ENCODE measurements at regions not wholly inside any gene's neighbourhood (a gene's known extent, or its start where the extent isn't known, plus 50 kb on each side); places are given as distances from the start of the nearest gene placed in this dataset.

GRCh38 chr3:187558990-187559389 is 111.2 kb downstream of the SST start:
- no peak for DNase-seq (ENCODE audit: low spot score in 2 of 2)
- no peak overlapping the region for H3K27ac Mint-ChIP-seq
- no peaks in the 10 kb centered on the region for H3K36me3 Mint-ChIP-seq
- no peaks in the 10 kb centered on the region for H3K9me3 Mint-ChIP-seq
- ATAC-seq: no peak

GRCh38 chr3:187551416-187551815 is 118.8 kb downstream of the SST start:
- ATAC-seq (no peak), DNase-seq (ENCODE audit: low spot score in 2 of 2) (no peak)
- H3K27ac Mint-ChIP-seq: no peak overlapping the region
- H3K9me3 Mint-ChIP-seq: no peaks in the 10 kb centered on the region
- no peaks in the 10 kb centered on the region for H3K36me3 Mint-ChIP-seq

- no peaks in the 10 kb centered on the region for H3K9me3 Mint-ChIP-seq
- no peaks in the 10 kb centered on the region for H3K36me3 Mint-ChIP-seq
- ATAC-seq: no peak
- H3K27ac Mint-ChIP-seq: no peak overlapping the region
- no peak for DNase-seq (ENCODE audit: low spot score in 2 of 2)
Observed at GRCh38 chr3:187550446-187550845, 119.7 kb downstream of the SST start.

- Mint-ChIP-seq H3K27ac (no peak overlapping the region), H3K36me3 (no peaks in the 10 kb centered on the region), H3K9me3 (peaks cover 0 to under 1% of the 10 kb centered on the region in 2 donors)
- ATAC-seq (no peak), DNase-seq (ENCODE audit: low spot score in 2 of 2) (no peak)
Observed at GRCh38 chr3:187545366-187545765, 124.8 kb downstream of the SST start.

- no peak for ATAC-seq
- H3K9me3 Mint-ChIP-seq: peaks cover 0 to 4% of the 10 kb centered on the region in 2 donors
- H3K36me3 Mint-ChIP-seq: no peaks in the 10 kb centered on the region
- DNase-seq (ENCODE audit: low spot score in 2 of 2): no peak
- H3K27ac Mint-ChIP-seq: no peak overlapping the region
Observed at GRCh38 chr3:187544326-187544725, 125.9 kb downstream of the SST start.

- Mint-ChIP-seq H3K9me3 (peaks cover 0 to 4% of the 10 kb centered on the region in 2 donors), H3K27ac (no peak overlapping the region), H3K36me3 (no peaks in the 10 kb centered on the region)
- DNase-seq (ENCODE audit: low spot score in 2 of 2) (no peak), ATAC-seq (no peak)
Observed at GRCh38 chr3:187540847-187541246, 129.3 kb downstream of the SST start.

- Mint-ChIP-seq H3K27ac (no peak overlapping the region), H3K9me3 (peaks cover 0 to 4% of the 10 kb centered on the region in 2 donors), H3K36me3 (no peaks in the 10 kb centered on the region)
- DNase-seq (ENCODE audit: low spot score in 2 of 2) (no peak), ATAC-seq (no peak)
Observed at GRCh38 chr3:187536185-187536584, 134.0 kb downstream of the SST start.

- no peaks in the 10 kb centered on the region for H3K9me3 Mint-ChIP-seq
- H3K36me3 Mint-ChIP-seq: no peaks in the 10 kb centered on the region
- no peak overlapping the region for H3K27ac Mint-ChIP-seq
- ATAC-seq: no peak
- no peak for DNase-seq (ENCODE audit: low spot score in 2 of 2)
Observed at GRCh38 chr3:187533797-187534196, 136.4 kb downstream of the SST start.

GRCh38 chr3:187531831-187532230 is 138.4 kb downstream of the SST start:
- ATAC-seq: no peak
- DNase-seq (ENCODE audit: low spot score in 2 of 2): no peak
- Mint-ChIP-seq H3K36me3 (no peaks in the 10 kb centered on the region), H3K27ac (no peak overlapping the region), H3K9me3 (no peaks in the 10 kb centered on the region)

GRCh38 chr3:187522890-187523289 is 147.3 kb downstream of the SST start:
- ATAC-seq (no peak), DNase-seq (ENCODE audit: low spot score in 2 of 2) (no peak)
- Mint-ChIP-seq H3K27ac (no peak overlapping the region), H3K9me3 (no peaks in the 10 kb centered on the region), H3K36me3 (no peaks in the 10 kb centered on the region)

GRCh38 chr3:187522293-187522692 is 147.9 kb downstream of the SST start:
- no peaks in the 10 kb centered on the region for H3K9me3 Mint-ChIP-seq
- ATAC-seq (no peak), DNase-seq (ENCODE audit: low spot score in 2 of 2) (no peak)
- no peak overlapping the region for H3K27ac Mint-ChIP-seq
- H3K36me3 Mint-ChIP-seq: no peaks in the 10 kb centered on the region

- Mint-ChIP-seq H3K9me3 (no peaks in the 10 kb centered on the region), H3K27ac (no peak overlapping the region), H3K36me3 (no peaks in the 10 kb centered on the region)
- ATAC-seq: no peak
- DNase-seq (ENCODE audit: low spot score in 2 of 2): no peak
Observed at GRCh38 chr3:187521546-187521945, 148.6 kb downstream of the SST start.

- ATAC-seq (no peak), DNase-seq (ENCODE audit: low spot score in 2 of 2) (no peak)
- H3K36me3 Mint-ChIP-seq: no peaks in the 10 kb centered on the region
- no peak overlapping the region for H3K27ac Mint-ChIP-seq
- no peaks in the 10 kb centered on the region for H3K9me3 Mint-ChIP-seq
Observed at GRCh38 chr3:187520027-187520945, 149.9 kb downstream of the SST start.

GRCh38 chr3:187519428-187519890 is 150.7 kb downstream of the SST start:
- no peak overlapping the region for H3K27ac Mint-ChIP-seq
- H3K36me3 Mint-ChIP-seq: no peaks in the 10 kb centered on the region
- DNase-seq (ENCODE audit: low spot score in 2 of 2) (no peak), ATAC-seq (no peak)
- no peaks in the 10 kb centered on the region for H3K9me3 Mint-ChIP-seq

GRCh38 chr3:187518616-187519015 is 150.4 kb downstream of the RTP4 start:
- Mint-ChIP-seq H3K27ac (no peak overlapping the region), H3K9me3 (no peaks in the 10 kb centered on the region), H3K36me3 (no peaks in the 10 kb centered on the region)
- no peak for ATAC-seq
- DNase-seq (ENCODE audit: low spot score in 2 of 2): no peak

- no peak overlapping the region for H3K27ac Mint-ChIP-seq
- DNase-seq (ENCODE audit: low spot score in 2 of 2) (no peak), ATAC-seq (no peak)
- no peaks in the 10 kb centered on the region for H3K36me3 Mint-ChIP-seq
- no peaks in the 10 kb centered on the region for H3K9me3 Mint-ChIP-seq
Observed at GRCh38 chr3:187518207-187518606, 150.0 kb downstream of the RTP4 start.

- ATAC-seq (no peak), DNase-seq (ENCODE audit: low spot score in 2 of 2) (no peak)
- Mint-ChIP-seq H3K36me3 (no peaks in the 10 kb centered on the region), H3K9me3 (peaks cover 0 to 5% of the 10 kb centered on the region in 2 donors), H3K27ac (no peak overlapping the region)
Observed at GRCh38 chr3:187516446-187517185, 148.4 kb downstream of the RTP4 start.

Data from activated naive CD4-positive, alpha-beta T cell treated with anti-CD3 and anti-CD28 coated beads, Interleukin-2, amount 50 U/mL, for 72 hours (primary cell).